MM.1S (cell line): ENCODE measurements at regions not wholly inside any gene's neighbourhood (a gene's known extent, or its start where the extent isn't known, plus 50 kb on each side); places are given as distances from the start of the nearest gene placed in this dataset.

ENCODE experiments used
- CTCF ChIP-seq: fragments of 300-600 bp; sonication (generic); IDR thresholded peaks from 2 replicates; pipeline ENCODE4 v1.5.1; 2016; ENCODE audit warnings: antibody characterized with exemption, low read length, mixed read lengths
- EZH2 ChIP-seq: fragments of 300-600 bp; sonication (generic); optimal IDR thresholded peaks from 2 replicates; pipeline ENCODE3; 2017; ENCODE audit warnings: low read depth, mild to moderate bottlenecking, antibody characterized with exemption, low read length, mixed read lengths

- no peak for TF ChIP-seq CTCF
- TF ChIP-seq EZH2, result no peak
These were observed 509.5 kb downstream of the TBL1XR1 start for GRCh38 chr3:176687754-176688153.
